WTC11 (cell line): ENCODE measurements at regions not wholly inside any gene's neighbourhood (a gene's known extent, or its start where the extent isn't known, plus 50 kb on each side); places are given as distances from the start of the nearest gene placed in this dataset.

ENCODE experiments used
- CTCF ChIP-seq: fragments of 200-600 bp; IDR thresholded peaks from 2 replicates; pipeline ENCODE4 v1.8.0; 2022; ENCODE audit warnings: antibody characterized with exemption
- ELF4 ChIP-seq: sonication (generic); formaldehyde crosslinking; IDR thresholded peaks from 2 replicates; pipeline ENCODE4 v1.8.1; 2022; ENCODE audit warnings: low read depth, mild to moderate bottlenecking, moderate library complexity, missing genetic modification reagents
- NR2C2 ChIP-seq: sonication (generic); formaldehyde crosslinking; IDR thresholded peaks from 2 replicates; pipeline ENCODE4 v1.8.0; 2022; ENCODE audit warnings: mild to moderate bottlenecking, missing genetic modification reagents
- RELA ChIP-seq: sonication (generic); formaldehyde crosslinking; IDR thresholded peaks from 2 replicates; pipeline ENCODE4 v1.8.1; 2022; ENCODE audit warnings: missing genetic modification reagents, mild to moderate bottlenecking, borderline replicate concordance
- USF2 ChIP-seq: sonication (generic); formaldehyde crosslinking; IDR thresholded peaks from 2 replicates; pipeline ENCODE4 v1.8.1; 2023; ENCODE audit warnings: mild to moderate bottlenecking, missing genetic modification reagents, moderate library complexity
- ZMAT4 ChIP-seq: fragments of 250-450 bp; sonication (Bioruptor Pico); IDR thresholded peaks from 2 replicates; pipeline ENCODE4 v1.9.0; 2021; ENCODE audit warnings: mild to moderate bottlenecking
- ZSCAN18 ChIP-seq: fragments of 250-450 bp; sonication (Bioruptor Pico); IDR thresholded peaks from 2 replicates; pipeline ENCODE4 v2.1.2; 2022; ENCODE audit warnings: mild to moderate bottlenecking, moderate library complexity

- no peak for TF ChIP-seq ZMAT4 (CRISPR knock-in tag)
- no peak for TF ChIP-seq CTCF
- no peak for TF ChIP-seq ELF4 (CRISPR knock-in tag)
- no peak for TF ChIP-seq ZSCAN18 (CRISPR knock-in tag)
- no peak for TF ChIP-seq NR2C2
- TF ChIP-seq USF2 (CRISPR knock-in tag), result no peak
- TF ChIP-seq RELA (CRISPR knock-in tag), result no peak
Measured at GRCh38 chr15:38182900-38183299, 69.7 kb upstream of the SPRED1 start.
